Sciatic nerve (tissue), 2 donors: ENCODE measurements at regions not wholly inside any gene's neighbourhood (a gene's known extent, or its start where the extent isn't known, plus 50 kb on each side); places are given as distances from the start of the nearest gene placed in this dataset.

Experiments
- ATAC-seq: fragments of 200-7000 bp; cut with Tn5 transposase; one replicate; pipeline ENCODE4 v1.9.1; 2020; ENCODE audit warnings: mild to moderate bottlenecking, moderate library complexity
- DNase-seq: peaks from one replicate; pipeline ENCODE4 v3.0.0-alpha.2; 2020; ENCODE audit warnings: low spot score
- intact Hi-C: fragments of 100-400 bp; cut with DNase I; formaldehyde crosslinking; loops from one replicate; pipeline ENCODE4 v1.14.2; 2022
- donor health status: DM: no; HTN: no; CAD: no.
- donor health status: DM: no; HTN: no; CAD: no.

DNA sequence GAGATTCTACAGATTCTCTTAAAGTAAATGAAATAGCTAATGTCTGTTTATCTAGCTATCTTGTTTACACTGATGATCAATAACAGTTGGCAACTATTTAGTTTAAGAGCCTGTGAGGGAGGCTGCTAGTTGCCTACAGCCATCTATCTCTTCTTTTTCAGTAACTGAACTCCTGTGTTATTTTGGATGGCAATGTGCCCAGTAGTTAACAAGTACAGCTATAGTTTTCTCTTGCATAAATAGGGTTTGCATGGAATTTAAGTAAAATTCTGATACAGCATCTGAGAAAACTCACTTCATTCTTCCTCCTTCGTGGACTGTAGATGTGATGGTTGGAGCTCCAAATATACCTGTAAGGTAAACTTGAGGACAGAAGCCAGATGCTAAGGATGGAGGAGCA, 219.5 kb upstream of the POT1 start:
- intact Hi-C loops, result no loop called here
- ATAC-seq, result no peak
- no peak for DNase-seq

- DNase-seq, result no peak
- ATAC-seq, result no peak
- intact Hi-C loops, result no loop called here
These were observed 217.4 kb upstream of the POT1 start for GRCh38 chr7:125147047-125147446.

- no peak for DNase-seq
- intact Hi-C loops, result no loop called here
- no peak for ATAC-seq
These were observed 207.3 kb upstream of the POT1 start for GRCh38 chr7:125136755-125137532.

GRCh38 chr7:125136341-125136740, 206.7 kb upstream of the POT1 start:
- ATAC-seq, result no peak
- intact Hi-C loops, result no loop called here
- DNase-seq, result no peak

- no peak for DNase-seq
- ATAC-seq, result no peak
- intact Hi-C loops, result no loop called here
These were observed 200.5 kb upstream of the POT1 start for GRCh38 chr7:125130173-125130572.

DNA sequence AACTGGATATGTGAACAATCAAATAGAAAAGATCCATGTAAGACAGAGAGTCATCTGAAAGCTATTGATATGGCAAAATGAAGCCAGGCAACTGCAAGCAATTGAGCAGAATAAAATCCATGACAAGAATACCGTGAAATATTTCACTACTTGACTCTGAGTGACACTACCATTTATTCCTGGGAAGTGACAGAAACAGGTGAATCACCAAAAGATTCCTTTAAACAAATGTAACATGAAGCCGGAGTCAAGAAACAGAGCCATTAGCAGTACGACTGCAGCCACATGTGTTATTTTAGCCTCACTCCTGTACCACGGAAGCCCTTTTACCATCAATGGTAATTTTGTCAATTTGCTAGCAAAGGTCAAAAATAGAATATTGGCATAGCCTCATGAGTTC, 197.7 kb upstream of the POT1 start:
- ATAC-seq, result no peak
- intact Hi-C loops, result no loop called here

GRCh38 chr7:125126376-125126775, 196.8 kb upstream of the POT1 start:
- DNase-seq (no peak), ATAC-seq (no peak)
- intact Hi-C loops, result no loop called here

More for the DNA sequence above, 197.7 kb upstream of the POT1 start:
- DNase-seq, result no peak

- intact Hi-C loops, result no loop called here
These were observed 195.7 kb upstream of the POT1 start for GRCh38 chr7:125125315-125125714.

DNA sequence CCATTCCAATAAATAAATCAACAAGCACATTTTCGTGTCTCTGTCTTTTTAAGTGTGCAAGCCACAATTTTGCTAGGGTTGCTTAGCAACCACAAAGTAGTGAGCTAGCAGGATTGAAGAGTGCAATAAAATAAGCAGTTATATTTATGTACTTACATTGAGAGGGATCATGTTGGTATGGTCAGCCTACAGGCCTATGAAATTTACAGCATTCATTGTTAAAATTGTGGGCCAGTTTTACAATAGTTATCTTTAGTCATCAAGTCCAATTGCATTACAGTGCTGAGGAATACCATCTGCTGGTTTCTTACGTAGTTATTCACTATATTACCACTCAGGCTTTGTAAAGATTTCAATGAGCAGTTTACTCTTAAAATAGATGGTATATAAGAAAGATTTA, 192.5 kb upstream of the POT1 start:
- DNase-seq (no peak), ATAC-seq (no peak)

More at GRCh38 chr7:125125315-125125714, 195.7 kb upstream of the POT1 start:
- no peak for DNase-seq
- no peak for ATAC-seq

GRCh38 chr7:125119559-125120115, 190.0 kb upstream of the POT1 start:
- intact Hi-C loops, result no loop called here

More for the DNA sequence above, 192.5 kb upstream of the POT1 start:
- intact Hi-C loops, result no loop called here

DNA sequence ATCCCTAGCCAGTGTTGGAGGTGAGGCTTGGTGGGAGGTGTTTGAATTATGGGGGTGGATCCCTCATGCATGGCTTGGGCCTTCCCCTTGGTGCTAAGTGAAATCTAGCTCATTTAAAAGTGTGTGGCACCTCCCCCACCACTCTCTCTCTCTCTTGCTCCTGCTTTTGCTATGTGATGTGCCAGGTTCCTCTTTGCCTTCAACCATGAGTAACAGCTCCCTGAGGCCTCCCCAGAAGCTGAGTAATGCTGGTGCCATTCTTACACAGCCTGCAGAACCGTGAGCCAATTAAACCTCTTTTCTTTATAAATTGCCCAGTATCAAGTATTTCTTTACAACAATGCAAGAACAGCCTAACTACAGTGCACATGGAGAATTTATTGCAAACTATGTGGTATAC, 188.8 kb upstream of the POT1 start:
- intact Hi-C loops, result no loop called here
- ATAC-seq, result no peak
- DNase-seq, result no peak

More at GRCh38 chr7:125119559-125120115, 190.0 kb upstream of the POT1 start:
- ATAC-seq (no peak), DNase-seq (no peak)

DNA sequence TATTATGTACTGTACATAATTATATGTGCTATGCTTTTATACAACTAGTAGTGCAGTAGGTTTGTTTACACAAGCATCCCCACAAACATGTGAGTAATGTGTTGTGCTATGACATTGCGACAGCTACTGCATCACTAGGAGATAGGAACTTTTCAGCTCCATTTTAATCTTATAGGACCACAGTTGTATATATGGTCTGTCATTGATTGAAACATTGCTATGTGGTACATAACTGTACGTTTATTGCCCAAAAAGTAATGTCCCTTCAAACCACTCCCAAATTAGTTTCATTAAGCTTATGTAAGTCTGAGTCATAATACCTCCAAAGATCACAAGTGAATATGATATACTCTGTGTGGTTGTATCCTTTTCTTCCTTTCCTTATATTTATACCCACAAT, 183.2 kb upstream of the POT1 start:
- ATAC-seq, result no peak
- intact Hi-C loops, result no loop called here

DNA sequence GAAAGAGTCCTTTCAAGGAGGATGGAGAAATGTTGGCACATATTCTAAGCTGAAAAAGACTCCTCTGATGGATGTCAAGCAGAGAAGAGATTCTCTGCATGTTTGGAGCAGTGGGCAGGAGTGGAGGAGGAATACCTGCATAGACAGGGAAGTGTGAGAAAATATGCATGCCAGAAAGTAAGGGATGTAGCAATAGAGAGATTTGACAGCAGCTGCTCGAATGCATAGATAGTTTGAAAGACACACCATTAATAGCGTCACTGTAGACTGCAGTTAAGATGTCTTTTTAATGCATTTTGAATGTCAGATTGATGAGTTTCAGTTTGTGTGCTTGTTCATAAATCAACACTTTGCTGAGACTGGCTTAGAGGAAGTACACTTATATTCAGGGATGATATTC, 169.9 kb upstream of the POT1 start:
- ATAC-seq, result no peak
- intact Hi-C loops, result no loop called here
- no peak for DNase-seq

More for the DNA sequence above, 183.2 kb upstream of the POT1 start:
- DNase-seq, result no peak

DNA sequence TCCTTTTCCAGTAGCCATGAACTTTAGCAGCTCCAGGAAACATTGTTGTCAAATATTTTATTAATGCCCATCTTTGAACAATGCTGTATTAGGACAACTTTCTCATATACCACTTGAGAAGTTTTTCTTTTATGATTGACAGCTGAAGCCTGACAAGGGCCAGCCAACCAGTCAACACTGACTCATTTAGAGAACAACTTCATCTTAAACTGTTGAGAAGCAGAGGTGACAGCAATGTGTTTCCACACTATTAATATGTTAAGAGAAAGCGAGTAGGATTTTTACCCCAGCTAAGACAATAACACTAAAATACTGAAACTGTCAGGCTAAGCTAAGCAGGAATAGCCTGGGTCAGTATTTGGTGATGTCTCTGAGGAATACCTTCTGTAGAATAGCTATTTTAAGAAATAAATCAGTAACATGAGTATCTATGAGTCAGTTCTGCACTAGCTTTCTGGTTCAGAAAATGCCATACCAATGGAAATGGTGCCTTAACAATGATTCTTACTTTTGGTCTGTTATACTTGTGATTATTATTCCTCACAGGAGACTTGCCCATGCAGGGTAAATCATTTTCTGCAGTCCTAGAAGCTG, 168.8 kb upstream of the POT1 start:
- DNase-seq (no peak), ATAC-seq (no peak)
- intact Hi-C loops, result no loop called here

DNA sequence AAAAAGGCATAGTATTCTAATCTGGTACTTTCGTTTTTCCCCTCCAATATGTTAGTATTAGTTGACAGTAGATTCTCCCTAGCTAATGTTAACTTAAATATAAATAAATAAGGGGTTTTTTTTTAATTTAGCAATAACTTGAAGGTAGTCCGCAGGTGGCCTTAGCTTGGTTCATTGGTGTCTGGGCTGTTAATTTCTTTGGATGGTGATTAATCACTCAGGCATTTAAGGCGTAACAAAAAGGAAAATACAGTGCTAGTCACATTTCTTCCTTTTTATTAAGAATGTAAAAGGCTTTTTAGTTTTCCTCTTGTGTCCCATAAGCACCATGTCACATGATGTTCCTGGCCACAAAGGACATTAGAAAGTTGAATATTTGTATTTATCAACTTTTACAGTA, 161.0 kb upstream of the POT1 start:
- ATAC-seq, result no peak

DNA sequence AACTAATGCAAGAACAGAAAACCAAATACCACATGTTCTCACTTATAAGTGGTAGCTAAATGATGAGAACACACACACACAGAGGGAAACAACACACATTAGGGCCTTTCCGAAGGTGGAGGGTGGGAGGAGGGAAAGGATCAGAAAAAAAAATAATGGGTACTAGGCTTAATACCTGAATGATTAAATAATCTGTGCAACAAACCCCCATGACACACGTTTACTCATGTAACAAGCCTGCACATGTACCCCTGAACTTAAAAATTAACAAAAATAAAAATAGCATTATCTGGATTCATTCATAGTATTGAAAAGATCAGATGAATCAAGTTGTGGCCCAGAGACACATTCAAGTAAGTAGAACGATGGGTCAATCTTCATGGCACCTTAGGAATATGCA, 159.5 kb upstream of the POT1 start:
- ATAC-seq, result no peak
- intact Hi-C loops, result no loop called here
- DNase-seq, result no peak

More for the DNA sequence above, 161.0 kb upstream of the POT1 start:
- DNase-seq, result no peak
- intact Hi-C loops, result no loop called here

DNA sequence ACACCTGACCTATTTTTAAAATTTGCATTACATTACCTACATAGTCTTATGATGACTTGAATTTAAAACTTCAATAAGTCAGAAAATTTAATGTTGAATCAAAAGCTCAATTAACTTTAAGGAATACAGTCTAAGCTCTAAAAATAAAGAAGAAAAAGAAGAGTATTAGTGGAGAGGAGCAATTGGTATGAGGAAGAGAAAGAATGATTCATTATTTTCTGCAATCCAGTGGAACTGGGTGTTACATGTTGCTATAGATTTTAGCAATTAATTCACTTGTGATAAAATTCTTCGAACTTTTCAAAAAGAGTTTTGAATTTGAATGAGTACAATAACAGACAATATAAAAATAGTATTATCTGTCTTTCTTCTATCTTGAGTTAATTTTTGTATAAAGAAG, 158.9 kb upstream of the POT1 start:
- intact Hi-C loops, result no loop called here
- DNase-seq, result no peak
- ATAC-seq, result no peak

- intact Hi-C loops, result no loop called here
- ATAC-seq (no peak), DNase-seq (no peak)
These were observed 155.5 kb upstream of the POT1 start for GRCh38 chr7:125085084-125085483.

DNA sequence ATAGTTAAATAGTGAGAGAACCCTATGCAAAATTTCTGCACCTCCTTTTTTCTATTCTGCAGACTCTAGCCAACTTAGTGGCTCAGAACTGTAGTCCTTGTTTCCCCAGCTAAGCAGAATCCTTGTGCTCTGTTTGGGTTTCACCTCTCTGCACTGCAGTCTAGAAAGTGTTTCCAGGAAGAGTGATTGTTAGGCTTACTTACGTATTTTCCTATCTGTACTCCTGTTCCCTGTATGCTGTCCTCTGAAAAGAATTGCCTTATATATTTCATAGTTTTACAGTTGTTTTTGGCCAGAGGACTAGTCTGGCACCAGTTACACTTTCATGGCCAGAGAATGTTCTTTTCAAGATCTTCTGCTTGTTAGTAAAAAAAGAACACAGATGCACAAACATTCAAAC, 154.6 kb upstream of the POT1 start:
- DNase-seq (no peak), ATAC-seq (no peak)
- intact Hi-C loops, result no loop called here

GRCh38 chr7:125074141-125074540, 144.5 kb upstream of the POT1 start:
- ATAC-seq (no peak), DNase-seq (no peak)
- intact Hi-C loops, result no loop called here

DNA sequence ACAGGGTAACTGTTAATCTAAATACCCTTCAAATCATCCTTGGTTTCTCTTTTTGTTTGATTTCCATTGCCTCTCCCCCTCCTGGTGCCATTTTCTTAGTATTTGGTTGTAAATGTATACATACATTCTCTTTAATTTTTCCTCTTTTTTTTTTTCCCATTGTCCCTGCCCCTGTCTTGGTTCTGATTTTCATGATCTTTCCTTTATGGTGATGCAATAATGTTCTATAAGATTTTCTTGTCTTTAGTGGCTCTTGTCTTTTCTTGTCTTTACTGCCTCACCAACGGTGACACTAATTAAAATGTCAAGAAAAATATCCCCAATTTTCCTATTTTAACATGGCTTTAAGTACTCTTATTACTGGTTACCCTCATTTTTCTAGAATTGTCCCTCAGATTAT, 135.9 kb upstream of the POT1 start:
- no peak for ATAC-seq
- no peak for DNase-seq
- intact Hi-C loops, result no loop called here
